ENCODE measurements at regions not wholly inside any gene's neighbourhood (a gene's known extent, or its start where the extent isn't known, plus 50 kb on each side); places are given as distances from the start of the nearest gene placed in this dataset.
"Not testable (repeated sequence)": the region's sequence is repeated elsewhere in the genome, so short reads cannot be mapped to it uniquely, and the experiment has no call there.

DNA sequence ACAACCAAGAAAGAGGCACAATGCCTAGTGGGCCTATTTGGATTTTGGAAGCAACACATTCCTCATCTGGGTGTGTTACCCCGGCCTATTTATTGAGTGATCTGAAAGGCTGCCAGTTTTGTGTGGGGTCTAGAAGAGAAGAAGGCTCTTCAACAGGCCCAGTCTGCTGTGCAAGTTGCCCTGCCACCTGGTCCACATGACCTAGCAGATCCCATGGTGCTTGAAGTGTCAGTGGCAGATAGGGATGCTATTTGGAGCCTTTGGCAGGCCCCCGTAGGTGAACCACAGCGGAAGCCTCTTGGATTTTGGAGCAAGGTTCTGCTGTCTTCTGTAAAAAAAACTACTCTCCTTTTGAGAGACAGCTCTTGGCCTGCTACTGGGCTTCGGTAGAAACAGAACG, 820.1 kb downstream of the TMTC2 start:
- Histone ChIP-seq H4K20me1 (ENCODE audit: control insufficient read depth, insufficient read depth, low read length, poor library complexity, severe bottlenecking) (no peaks in the 10 kb centered on the region), H3K4me3 (ENCODE audit: control extremely low read depth in 1 of 5, extremely low read depth in 1 of 5, insufficient read depth in 1 of 5, low read depth in 2 of 5, low read length in 4 of 5) (no peak overlapping the region), H3K27me3 (replicated peaks in 1 of 4; ENCODE audit: control extremely low read depth in 1 of 4, control insufficient read depth in 3 of 4, insufficient read depth in 4 of 4, low read length in 3 of 4) (no peaks in the 10 kb centered on the region), H3K36me3 (replicated peaks in 1 of 2; ENCODE audit: control extremely low read depth in 1 of 2, control insufficient read depth in 1 of 2, extremely low read depth in 1 of 2, insufficient read depth in 2 of 2, low read length in 1 of 2) (no peaks in the 10 kb centered on the region), H3K4me1 (ENCODE audit: control insufficient read depth in 2 of 2, insufficient read depth in 2 of 2, low read length in 2 of 2) (no peaks in the 10 kb centered on the region), H3K9me3 (ENCODE audit: control extremely low read depth in 1 of 3, control insufficient read depth in 2 of 3, insufficient read depth in 1 of 3, low read length in 2 of 3) (peaks cover 0 to 7% (median 0%) of the 10 kb centered on the region in 3 donors), H3K9ac (ENCODE audit: low read length) (no peak overlapping the region), H2AFZ (ENCODE audit: insufficient read depth, low read depth, low read length, poor library complexity, severe bottlenecking) (no peak overlapping the region), H3K79me2 (ENCODE audit: control insufficient read depth, insufficient read depth, low read length) (no peaks in the 10 kb centered on the region), H3K27ac (ENCODE audit: low read length in 2 of 2) (no peak overlapping the region), H3K4me2 (replicated peaks; ENCODE audit: low read depth, low read length, poor library complexity, severe bottlenecking) (no peak overlapping the region)
- Mint-ChIP-seq H3K27ac (no peak overlapping the region), H3K27me3 (no peaks in the 10 kb centered on the region), H3K4me3 (no peak overlapping the region), H3K4me1 (no peaks in the 10 kb centered on the region), H3K9me3 (ENCODE audit: insufficient read depth) (no peaks in the 10 kb centered on the region)
- ChIA-PET CTCF (no interaction called here), POLR2A (no interaction called here)
- WGBS (ENCODE audit: insufficient coverage), result 83% methylated on average over 3 of the region's 5 CpGs
- DNase-seq (no peak), ATAC-seq (ENCODE audit: low read depth) (no peak)
- intact Hi-C loops (cut with micrococcal nuclease), result no loop called here
- TF ChIP-seq EZH2 (IDR thresholded peaks at IDR 0.05; ENCODE audit: borderline replicate concordance, insufficient read depth, low read depth, low read length, poor library complexity, severe bottlenecking), result no peak
- no peak for TF ChIP-seq CTCF (IDR thresholded peaks at IDR 0.05)

- H3K4me1 Mint-ChIP-seq, result no peaks in the 10 kb centered on the region
- ATAC-seq (ENCODE audit: low read depth) (no peak), DNase-seq (no peak)
- no peak for TF ChIP-seq EZH2 (IDR thresholded peaks at IDR 0.05; ENCODE audit: borderline replicate concordance, insufficient read depth, low read depth, low read length, poor library complexity, severe bottlenecking)
- TF ChIP-seq CTCF (IDR thresholded peaks at IDR 0.05), result no peak
- POLR2A ChIA-PET, result no interaction called here
- H3K4me2 ChIP-seq (replicated peaks; ENCODE audit: low read depth, low read length, poor library complexity, severe bottlenecking), result no peak overlapping the region
- H3K79me2 ChIP-seq (ENCODE audit: control insufficient read depth, insufficient read depth, low read length), result no peaks in the 10 kb centered on the region
- H3K27ac ChIP-seq (ENCODE audit: low read length in 2 of 2), result no peak overlapping the region
- WGBS (ENCODE audit: insufficient coverage), result 86% methylated on average over 1 of the region's 2 CpGs
- H3K4me3 Mint-ChIP-seq, result no peak overlapping the region
- peaks cover 3% of the 10 kb centered on the region for H3K9me3 Mint-ChIP-seq (ENCODE audit: insufficient read depth)
- no peaks in the 10 kb centered on the region for H3K36me3 ChIP-seq (replicated peaks in 1 of 2; ENCODE audit: control extremely low read depth in 1 of 2, control insufficient read depth in 1 of 2, extremely low read depth in 1 of 2, insufficient read depth in 2 of 2, low read length in 1 of 2)
- intact Hi-C loops (cut with micrococcal nuclease), result no loop called here
- no peaks in the 10 kb centered on the region for H3K27me3 ChIP-seq (replicated peaks in 1 of 4; ENCODE audit: control extremely low read depth in 1 of 4, control insufficient read depth in 3 of 4, insufficient read depth in 4 of 4, low read length in 3 of 4)
- no peaks in the 10 kb centered on the region for H4K20me1 ChIP-seq (ENCODE audit: control insufficient read depth, insufficient read depth, low read length, poor library complexity, severe bottlenecking)
- CTCF ChIA-PET, result no interaction called here
- no peaks in the 10 kb centered on the region for H3K4me1 ChIP-seq (ENCODE audit: control insufficient read depth in 2 of 2, insufficient read depth in 2 of 2, low read length in 2 of 2)
- H3K4me3 ChIP-seq (ENCODE audit: control extremely low read depth in 1 of 5, extremely low read depth in 1 of 5, insufficient read depth in 1 of 5, low read depth in 2 of 5, low read length in 4 of 5), result no peak overlapping the region
- peaks cover 0 to 7% (median 0%) of the 10 kb centered on the region in 3 donors for H3K9me3 ChIP-seq (ENCODE audit: control extremely low read depth in 1 of 3, control insufficient read depth in 2 of 3, insufficient read depth in 1 of 3, low read length in 2 of 3)
- no peak overlapping the region for H3K9ac ChIP-seq (ENCODE audit: low read length)
- no peak overlapping the region for H3K27ac Mint-ChIP-seq
- no peak overlapping the region for H2AFZ ChIP-seq (ENCODE audit: insufficient read depth, low read depth, low read length, poor library complexity, severe bottlenecking)
- no peaks in the 10 kb centered on the region for H3K27me3 Mint-ChIP-seq
Observed at GRCh38 chr12:83505586-83505985, 818.9 kb downstream of the TMTC2 start.

DNA sequence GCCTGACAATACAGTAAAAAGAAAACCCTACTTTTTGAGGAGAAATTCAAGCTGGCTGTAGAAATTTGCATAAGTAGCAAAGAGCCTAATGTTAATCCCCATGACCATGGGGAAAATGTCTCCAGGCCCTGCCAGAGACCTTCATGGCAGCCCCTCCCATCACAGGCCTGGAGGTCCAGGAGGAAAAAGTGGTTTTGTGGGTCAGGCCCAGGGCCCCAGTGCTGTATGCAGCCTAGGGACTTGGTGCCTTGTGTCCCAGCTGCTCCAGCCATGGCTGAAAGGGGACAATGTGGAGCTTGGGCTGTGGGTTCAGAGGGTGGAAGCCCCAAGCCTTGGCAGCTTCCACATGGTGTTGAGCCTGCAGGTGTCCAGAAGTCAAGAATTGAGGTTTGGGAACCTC, 813.2 kb downstream of the TMTC2 start:
- H2AFZ ChIP-seq (ENCODE audit: insufficient read depth, low read depth, low read length, poor library complexity, severe bottlenecking); H3K27ac ChIP-seq (ENCODE audit: low read length in 2 of 2); H3K4me1 ChIP-seq (ENCODE audit: control insufficient read depth in 2 of 2, insufficient read depth in 2 of 2, low read length in 2 of 2); H4K20me1 ChIP-seq (ENCODE audit: control insufficient read depth, insufficient read depth, low read length, poor library complexity, severe bottlenecking); H3K4me3 ChIP-seq (ENCODE audit: control extremely low read depth in 1 of 5, extremely low read depth in 1 of 5, insufficient read depth in 1 of 5, low read depth in 2 of 5, low read length in 4 of 5); H3K36me3 ChIP-seq (replicated peaks in 1 of 2; ENCODE audit: control extremely low read depth in 1 of 2, control insufficient read depth in 1 of 2, extremely low read depth in 1 of 2, insufficient read depth in 2 of 2, low read length in 1 of 2); H3K27me3 Mint-ChIP-seq; H3K4me3 Mint-ChIP-seq; H3K79me2 ChIP-seq (ENCODE audit: control insufficient read depth, insufficient read depth, low read length); CTCF ChIA-PET; H3K9me3 Mint-ChIP-seq (ENCODE audit: insufficient read depth); H3K9ac ChIP-seq (ENCODE audit: low read length); ATAC-seq (ENCODE audit: low read depth); intact Hi-C loops (cut with micrococcal nuclease); POLR2A ChIA-PET; H3K4me2 ChIP-seq (replicated peaks; ENCODE audit: low read depth, low read length, poor library complexity, severe bottlenecking); DNase-seq; H3K9me3 ChIP-seq (ENCODE audit: control extremely low read depth in 1 of 3, control insufficient read depth in 2 of 3, insufficient read depth in 1 of 3, low read length in 2 of 3); H3K27me3 ChIP-seq (replicated peaks in 1 of 4; ENCODE audit: control extremely low read depth in 1 of 4, control insufficient read depth in 3 of 4, insufficient read depth in 4 of 4, low read length in 3 of 4); H3K27ac Mint-ChIP-seq; H3K4me1 Mint-ChIP-seq: not testable (repeated sequence)

All from B cell (primary cell).